Right forelimb (tissue), 1 donor: ENCODE measurements at regions not wholly inside any gene's neighbourhood (a gene's known extent, or its start where the extent isn't known, plus 50 kb on each side); places are given as distances from the start of the nearest gene placed in this dataset.
"Not testable (repeated sequence)": the region's sequence is repeated elsewhere in the genome, so short reads cannot be mapped to it uniquely, and the experiment has no call there.

Experiments
- DNase-seq: peaks from one replicate; pipeline ENCODE4 v3.0.0-alpha.2; 2018

DNA sequence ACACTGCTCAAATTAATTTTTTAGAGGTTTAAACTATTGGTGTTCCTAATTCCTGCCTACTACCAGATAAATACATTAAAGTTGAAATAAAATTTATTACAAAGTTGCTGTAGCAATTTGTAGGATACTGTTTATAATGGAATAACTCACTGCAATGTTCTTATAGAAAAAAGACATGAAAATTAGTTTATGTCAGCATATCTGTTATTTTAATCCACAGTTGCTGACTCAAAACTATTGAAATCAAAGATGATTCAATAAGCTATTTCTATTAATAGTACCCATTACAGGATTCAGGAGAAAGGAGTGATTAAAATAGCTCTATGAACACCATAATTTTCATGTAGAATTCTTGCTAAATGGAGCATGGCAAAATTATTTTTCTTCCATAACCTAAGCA is 764.4 kb upstream of the NUDT12 start:
- no peak for DNase-seq

- no peak for DNase-seq
Observed at GRCh38 chr5:104325356-104325755, 762.8 kb upstream of the NUDT12 start.

DNA sequence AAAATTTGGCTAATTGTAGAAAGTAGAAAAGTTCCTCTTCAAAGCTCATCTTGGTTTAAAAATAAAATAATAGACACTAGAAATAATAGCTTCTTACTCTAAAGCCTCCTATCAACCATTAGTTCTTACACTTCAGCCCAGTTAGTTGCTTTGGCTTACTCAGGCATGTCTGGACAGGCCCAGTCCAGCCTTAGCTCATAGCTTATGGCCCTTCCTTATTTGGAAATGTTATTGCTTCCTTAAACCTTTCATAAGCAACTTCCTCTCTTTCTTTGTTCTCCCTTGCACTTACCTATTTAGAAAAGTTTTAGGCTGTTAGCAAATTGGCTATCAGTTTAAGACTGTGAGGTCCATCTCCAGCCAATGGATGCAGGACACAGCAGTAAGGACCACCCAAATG is 754.1 kb upstream of the NUDT12 start:
- not testable (repeated sequence) for DNase-seq

GRCh38 chr5:104312481-104312880 is 749.9 kb upstream of the NUDT12 start:
- DNase-seq = no peak

- no peak for DNase-seq
Observed at GRCh38 chr5:104305602-104306001, 743.0 kb upstream of the NUDT12 start.

DNA sequence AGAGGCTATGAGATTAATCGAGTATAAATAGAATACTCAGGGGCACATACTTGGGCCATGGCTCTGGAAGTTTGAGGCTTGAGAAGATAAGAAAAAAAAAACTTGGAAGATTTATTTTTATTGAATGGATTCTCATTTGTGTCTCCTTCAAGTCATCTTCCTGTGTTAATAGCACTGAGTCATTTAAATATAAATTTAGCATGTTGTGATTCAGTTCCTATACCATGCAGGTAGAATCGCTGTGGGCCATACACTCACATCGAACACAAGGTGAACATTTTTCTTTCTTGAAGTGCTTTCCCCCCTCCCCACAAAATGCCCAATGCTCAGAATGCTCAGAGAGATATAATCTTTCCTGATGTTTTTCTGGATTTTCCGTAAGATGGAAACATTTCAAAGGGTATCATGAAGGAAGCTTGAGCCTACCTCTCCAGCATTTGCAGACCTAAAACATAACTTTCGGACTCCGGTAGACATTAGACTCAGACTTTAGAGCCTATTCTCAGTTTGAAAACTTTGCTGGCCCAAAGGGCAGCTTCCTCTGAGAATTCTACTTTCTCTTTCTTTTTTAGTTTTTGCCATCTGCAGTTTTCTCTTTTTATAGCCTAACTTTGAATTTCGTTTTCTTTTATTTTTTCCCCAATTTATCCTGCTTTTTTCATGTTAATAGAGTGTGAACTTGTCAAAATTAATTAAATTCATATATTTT is 737.6 kb upstream of the NUDT12 start:
- DNase-seq = no peak

- DNase-seq = no peak
Observed at GRCh38 chr5:104298518-104298917, 735.9 kb upstream of the NUDT12 start.

- DNase-seq = no peak
Observed at GRCh38 chr5:104297076-104297475, 734.5 kb upstream of the NUDT12 start.

- no peak for DNase-seq
Observed at GRCh38 chr5:104295991-104296390, 733.4 kb upstream of the NUDT12 start.

DNA sequence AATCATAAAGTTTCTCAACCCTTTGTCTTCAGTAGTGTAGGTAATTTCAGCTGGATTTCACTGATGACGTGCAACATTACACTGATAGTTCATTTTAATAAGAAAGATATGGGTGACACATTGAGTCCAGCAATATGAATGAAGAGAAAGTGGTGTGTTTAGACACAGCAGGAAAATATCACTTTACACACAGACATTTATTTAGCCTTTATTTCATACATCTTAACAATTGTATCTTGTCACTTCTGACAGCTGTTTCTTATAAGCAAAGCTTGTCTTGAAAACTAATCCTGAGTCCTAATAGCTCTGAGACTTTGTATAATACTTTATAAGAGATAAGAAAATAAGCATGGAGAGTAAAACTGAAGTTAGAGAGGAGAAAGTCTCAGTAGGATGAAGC is 720.5 kb upstream of the NUDT12 start:
- DNase-seq = no peak

GRCh38 chr5:104273725-104274124 is 711.1 kb upstream of the NUDT12 start:
- DNase-seq = no peak

DNA sequence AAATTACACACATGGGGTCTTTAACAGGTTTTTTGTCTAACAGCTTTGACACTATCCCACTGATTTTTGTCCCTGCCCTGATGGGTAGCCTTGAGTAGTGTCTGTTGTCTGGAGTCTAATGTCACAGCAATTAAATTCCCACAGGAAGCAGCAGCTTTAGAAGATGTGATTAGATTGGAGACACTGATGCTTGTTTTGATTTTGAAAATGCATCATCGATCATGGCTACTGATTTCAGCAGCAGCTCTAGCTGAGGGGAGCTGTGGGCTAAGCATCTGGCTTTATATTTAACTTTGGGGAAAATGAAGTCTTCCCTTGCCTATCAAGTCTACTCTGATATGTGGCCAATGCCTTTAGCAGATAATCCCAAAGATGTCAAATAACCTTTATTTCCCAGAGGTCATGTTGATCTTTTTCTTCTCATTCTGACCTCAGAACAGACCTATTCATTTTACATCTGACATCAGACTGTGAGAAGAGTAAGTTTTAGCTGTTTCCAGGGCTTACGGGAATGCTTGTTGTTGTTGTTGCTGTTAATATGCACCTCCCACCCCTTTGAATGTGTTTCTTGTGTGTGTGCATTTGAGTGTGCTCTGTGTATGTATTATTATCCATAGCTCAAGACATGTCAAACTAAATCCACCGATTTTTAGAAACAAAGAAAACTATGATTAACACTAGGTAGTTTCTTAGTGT is 704.9 kb upstream of the NUDT12 start:
- no peak for DNase-seq

GRCh38 chr5:104266161-104266560 is 703.6 kb upstream of the NUDT12 start:
- DNase-seq = no peak

DNA sequence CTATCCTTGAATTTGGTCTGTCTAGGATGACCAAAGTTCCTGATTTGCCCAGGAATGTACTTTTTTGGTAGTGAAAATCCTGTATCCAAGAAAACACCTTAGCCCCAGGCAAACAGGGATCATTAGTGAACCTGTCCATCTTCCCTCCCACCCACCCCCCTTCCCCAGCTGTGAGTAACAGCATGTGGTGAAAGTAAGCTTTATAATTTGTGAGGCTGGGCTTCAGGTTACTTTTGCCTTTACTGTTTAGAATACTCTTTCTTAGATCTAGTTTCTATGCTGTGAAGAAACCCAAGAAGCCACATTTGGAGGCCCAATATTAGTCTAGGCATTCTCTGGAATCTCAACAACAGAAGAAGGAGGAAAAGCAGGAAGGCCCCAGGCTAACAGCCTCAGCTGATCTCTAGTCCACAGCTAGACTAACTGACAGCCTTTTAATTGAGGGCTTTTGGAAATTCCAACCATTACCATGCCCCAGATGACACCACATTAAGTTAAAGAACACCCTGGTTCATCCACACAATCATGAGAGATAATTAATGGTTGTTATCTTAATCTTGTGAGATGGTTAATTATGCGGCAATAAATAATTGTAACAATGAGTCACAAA is 703.0 kb upstream of the NUDT12 start:
- DNase-seq = no peak

DNA sequence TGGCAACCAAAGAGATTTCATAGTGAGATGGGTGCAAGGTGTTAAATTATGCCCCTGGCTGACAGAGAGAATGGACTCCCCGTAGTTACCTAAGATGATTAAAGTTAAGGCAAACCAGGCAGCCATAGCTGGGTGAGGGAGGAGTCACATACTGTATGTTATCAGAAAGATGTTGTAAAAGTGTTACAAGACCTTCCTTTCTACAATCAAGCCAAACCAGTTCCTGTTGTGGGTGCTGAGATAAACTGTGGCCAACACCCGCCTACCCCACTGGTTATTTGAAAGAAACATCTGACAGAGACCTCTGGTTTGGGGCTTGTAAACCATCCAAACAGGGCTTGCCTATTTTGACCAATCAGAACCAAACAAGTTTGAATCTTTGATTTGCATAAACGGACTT is 684.7 kb upstream of the NUDT12 start:
- no peak for DNase-seq

GRCh38 chr5:104241046-104241445 is 678.5 kb upstream of the NUDT12 start:
- DNase-seq = no peak

DNA sequence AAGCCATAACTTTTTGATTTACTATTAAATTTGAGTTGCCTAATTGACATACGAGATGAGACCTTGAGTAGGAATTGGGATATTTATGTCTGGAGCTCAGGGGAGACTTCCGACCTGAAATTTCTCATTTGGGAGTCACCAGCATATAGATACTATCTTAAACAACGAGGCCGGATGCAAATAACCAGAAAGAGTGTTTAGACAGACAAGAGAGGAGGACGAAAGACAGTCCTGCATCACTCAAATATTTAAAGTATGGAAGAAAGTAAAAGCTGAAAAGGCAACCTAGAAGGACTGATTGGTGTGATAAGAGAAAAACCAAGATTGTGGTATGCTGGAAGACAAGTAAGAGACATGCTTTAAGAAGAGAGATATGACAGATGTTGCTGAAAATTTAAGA is 675.0 kb upstream of the NUDT12 start:
- no peak for DNase-seq

DNA sequence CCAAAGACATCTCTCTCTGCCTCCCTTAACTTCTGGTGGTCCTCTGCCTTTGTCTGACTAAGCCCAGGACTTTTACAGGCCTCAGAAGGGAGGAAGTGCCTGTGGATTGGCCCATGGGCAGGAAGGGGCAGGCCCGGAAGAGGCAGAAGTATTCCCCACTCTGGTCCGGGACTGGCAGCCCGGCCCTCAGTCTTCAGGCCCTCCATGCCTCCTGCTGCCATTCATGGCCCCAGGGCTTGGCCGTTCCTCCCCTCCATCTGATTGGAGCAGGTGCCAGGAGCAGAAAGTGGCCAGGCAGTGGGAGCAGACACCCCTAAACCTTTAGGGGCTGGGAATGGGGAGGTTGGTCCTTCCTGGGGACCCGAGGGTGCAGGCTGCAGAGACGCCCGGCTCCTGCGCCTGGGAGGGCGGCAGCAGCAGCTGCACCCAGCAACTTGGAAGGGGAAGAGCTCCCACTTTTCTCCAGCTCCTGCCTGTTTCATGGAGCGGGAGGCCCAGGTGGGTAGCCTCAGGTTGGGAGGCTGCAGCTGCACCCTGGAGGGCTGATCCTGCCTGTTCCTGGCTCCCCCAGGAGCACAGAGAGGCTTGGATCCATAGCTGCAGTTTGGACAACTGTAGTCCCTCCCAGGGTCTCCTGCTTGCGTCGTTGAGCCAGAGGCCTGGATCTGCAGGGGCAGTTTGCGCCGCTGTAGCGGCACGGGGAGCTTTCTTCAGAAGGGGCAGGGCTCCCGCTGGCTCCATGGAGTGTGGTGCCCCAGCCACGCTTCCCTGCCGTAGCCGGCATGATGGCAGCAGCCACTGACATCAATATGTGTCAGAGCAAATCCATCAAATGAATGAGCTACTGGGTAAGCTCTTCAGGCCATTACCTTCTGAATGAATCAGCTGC is 661.5 kb upstream of the NUDT12 start:
- no peak for DNase-seq

DNA sequence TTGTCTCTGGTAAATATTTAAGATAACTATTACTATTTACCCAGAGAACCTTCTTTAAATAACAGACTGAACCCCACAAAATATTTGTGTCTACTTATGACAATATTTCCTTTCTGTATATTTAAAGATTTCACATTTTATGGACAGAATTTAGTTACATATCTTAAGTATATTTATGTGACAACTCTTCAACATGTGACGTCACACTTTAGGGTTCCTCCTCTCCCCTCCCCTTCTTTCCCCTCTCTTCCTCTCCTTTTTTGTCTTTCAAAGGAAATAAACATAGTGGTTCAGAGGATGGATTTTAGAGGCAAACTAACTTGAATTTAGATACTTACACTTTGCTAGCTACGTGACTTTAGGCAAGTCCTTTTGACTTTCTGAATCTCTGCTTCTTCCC is 655.6 kb upstream of the NUDT12 start:
- no peak for DNase-seq

DNA sequence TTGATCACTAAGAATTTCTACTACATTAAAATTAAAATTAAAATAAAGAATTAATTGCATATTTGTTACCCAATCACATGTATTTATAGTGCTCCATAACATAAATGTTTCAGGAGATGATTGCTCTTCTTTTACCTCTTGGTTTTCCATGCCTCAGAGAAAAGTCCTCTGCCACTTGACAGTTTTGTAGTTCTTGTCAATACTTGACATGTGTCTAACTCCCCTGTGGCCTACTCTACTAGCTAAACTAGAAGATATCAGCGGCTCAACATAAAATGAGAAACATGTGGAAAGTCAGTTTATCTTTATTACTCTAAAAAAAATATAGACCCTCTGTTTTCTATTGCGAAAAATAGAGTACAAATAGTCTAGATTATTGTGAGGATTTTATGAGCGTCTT is 650.6 kb upstream of the NUDT12 start:
- no peak for DNase-seq

- DNase-seq = no peak
Observed at GRCh38 chr5:104199771-104200170, 637.2 kb upstream of the NUDT12 start.

GRCh38 chr5:104198156-104198555 is 635.6 kb upstream of the NUDT12 start:
- DNase-seq = no peak

- DNase-seq = no peak
Observed at GRCh38 chr5:104189909-104190308, 627.3 kb upstream of the NUDT12 start.
